Activated CD8-positive, alpha-beta memory T cell treated with anti-CD3 and anti-CD28 coated beads, Interleukin-2, amount 50 U/mL, for 24 hours (primary cell): ENCODE measurements at regions not wholly inside any gene's neighbourhood (a gene's known extent, or its start where the extent isn't known, plus 50 kb on each side); places are given as distances from the start of the nearest gene placed in this dataset.
"Not testable (repeated sequence)": the region's sequence is repeated elsewhere in the genome, so short reads cannot be mapped to it uniquely, and the experiment has no call there.

Source experiments
- DNase-seq: peaks from one replicate; pipeline ENCODE4 v3.0.0-alpha.2; 2020; ENCODE audit errors: extremely low read depth

- DNase-seq = no peak
Measured at GRCh38 chr12:88756153-88756552, 175.9 kb upstream of the KITLG start.

- DNase-seq = no peak
Measured at GRCh38 chr12:88753707-88754106, 173.4 kb upstream of the KITLG start.

GRCh38 chr12:88753066-88753465 lies 172.8 kb upstream of the KITLG start:
- DNase-seq = no peak

GRCh38 chr12:88752183-88752582 lies 171.9 kb upstream of the KITLG start:
- DNase-seq = no peak

GRCh38 chr12:88750867-88751543 lies 170.7 kb upstream of the KITLG start:
- no peak for DNase-seq

GRCh38 chr12:88746386-88746785 lies 166.1 kb upstream of the KITLG start:
- no peak for DNase-seq

- DNase-seq = no peak
Measured at GRCh38 chr12:88743946-88744685, 163.8 kb upstream of the KITLG start.

- no peak for DNase-seq
Measured at GRCh38 chr12:88737838-88738472, 157.7 kb upstream of the KITLG start.

GRCh38 chr12:88736031-88736430 lies 155.8 kb upstream of the KITLG start:
- DNase-seq = no peak

GRCh38 chr12:88733008-88733407 lies 152.7 kb upstream of the KITLG start:
- DNase-seq = no peak

- DNase-seq = no peak
Measured at GRCh38 chr12:88729196-88729595, 148.9 kb upstream of the KITLG start.

GRCh38 chr12:88726806-88727720 lies 146.8 kb upstream of the KITLG start:
- DNase-seq = no peak

- no peak for DNase-seq
Measured at GRCh38 chr12:88725592-88726143, 145.4 kb upstream of the KITLG start.

- DNase-seq = no peak
Measured at GRCh38 chr12:88723219-88723618, 142.9 kb upstream of the KITLG start.

- no peak for DNase-seq
Measured at GRCh38 chr12:88720785-88721650, 140.7 kb upstream of the KITLG start.

GRCh38 chr12:88720231-88720630 lies 140.0 kb upstream of the KITLG start:
- no peak for DNase-seq

GRCh38 chr12:88717188-88717587 lies 136.9 kb upstream of the KITLG start:
- DNase-seq = no peak

- no peak for DNase-seq
Measured at GRCh38 chr12:88716240-88716639, 136.0 kb upstream of the KITLG start.

GRCh38 chr12:88715673-88716072 lies 135.4 kb upstream of the KITLG start:
- DNase-seq = no peak

GRCh38 chr12:88714263-88714882 lies 134.1 kb upstream of the KITLG start:
- DNase-seq = not testable (repeated sequence)
